ENCODE measurements at regions not wholly inside any gene's neighbourhood (a gene's known extent, or its start where the extent isn't known, plus 50 kb on each side); places are given as distances from the start of the nearest gene placed in this dataset.

DNA sequence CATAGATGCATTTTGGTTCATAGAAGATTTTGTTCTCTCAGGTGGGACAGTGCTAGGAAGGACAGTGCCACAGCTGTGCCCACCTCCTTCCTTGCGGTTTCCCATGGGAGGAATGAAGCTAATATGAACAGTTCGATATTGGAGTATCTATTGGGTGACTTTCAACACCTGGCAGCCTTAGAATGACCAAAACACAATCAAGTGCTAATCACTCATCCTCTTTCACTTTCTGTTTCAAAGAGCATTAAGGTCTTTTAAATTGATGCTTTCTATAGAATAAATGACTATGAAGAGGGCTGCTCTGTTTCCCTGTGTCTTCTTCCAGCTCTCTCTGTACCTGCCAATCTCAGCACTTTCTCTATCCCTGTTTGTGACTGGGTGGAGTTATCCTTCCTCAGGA, 784.0 kb downstream of the MRPL39 start:
- dilution Hi-C loops (cut with HindIII; ENCODE audit: low sequenced_read_pairs, unreplicated experiment) (no loop called here), intact Hi-C loops (cut with micrococcal nuclease) (no loop called here), in situ Hi-C loops (cut with MboI; ENCODE audit: low sequenced_read_pairs) (no loop called here)
- Histone ChIP-seq H4K91ac (ENCODE audit: insufficient read depth, low read depth, low read length) (no peak overlapping the region), H3K4me3 (ENCODE audit: insufficient read depth, low read depth, low read length) (no peak overlapping the region), H4K8ac (ENCODE audit: low read depth in 2 of 2, low read length in 2 of 2) (no peak overlapping the region), H3K14ac (replicated peaks; ENCODE audit: low read depth, low read length) (no peak overlapping the region), H2BK15ac (ENCODE audit: low read depth, low read length) (no peak overlapping the region), H3K9me1 (ENCODE audit: insufficient read depth, low read length) (no peaks in the 10 kb centered on the region), H2AFZ (replicated peaks; ENCODE audit: low read length, poor library complexity) (no peak overlapping the region), H3K4me2 (ENCODE audit: low read depth, low read length) (no peak overlapping the region), H4K20me1 (ENCODE audit: insufficient read depth, low read length) (no peaks in the 10 kb centered on the region), H3K4me1 (ENCODE audit: control insufficient read depth, insufficient read depth, low read length) (no peaks in the 10 kb centered on the region), H3K27ac (ENCODE audit: insufficient read depth, low read length) (no peak overlapping the region), H3K23ac (ENCODE audit: low read depth, low read length) (no peak overlapping the region), H3K56ac (ENCODE audit: extremely low read depth, insufficient read depth, low read length) (no peak overlapping the region), H2BK5ac (ENCODE audit: low read depth, low read length, poor library complexity, severe bottlenecking) (no peak overlapping the region), H2AK5ac (ENCODE audit: low read depth, low read length) (no peak overlapping the region), H3K4ac (ENCODE audit: low read depth, low read length) (no peak overlapping the region), H3K9me3 (ENCODE audit: control insufficient read depth, insufficient read depth, low read length) (no peaks in the 10 kb centered on the region; the same call in 1 of the 2 replicates), H3K36me3 (ENCODE audit: control insufficient read depth, insufficient read depth, low read length) (no peaks in the 10 kb centered on the region), H3K18ac (ENCODE audit: low read depth, low read length) (no peak overlapping the region), H2BK20ac (ENCODE audit: low read depth, low read length) (no peak overlapping the region), H3K9ac (ENCODE audit: low read depth, low read length) (no peak overlapping the region), H3K79me1 (ENCODE audit: low read depth in 1 of 2, low read length in 2 of 2) (no peaks in the 10 kb centered on the region), H2AK9ac (replicated peaks; ENCODE audit: low read depth, low read length, poor library complexity) (no peak overlapping the region), H4K5ac (ENCODE audit: low read depth, low read length) (no peak overlapping the region), H2BK120ac (ENCODE audit: low read depth, low read length) (no peak overlapping the region), H3K27me3 (ENCODE audit: control insufficient read depth, insufficient read depth, low read length) (no peaks in the 10 kb centered on the region)
- ATAC-seq (ENCODE audit: low read depth) (no peak), DNase-seq (no peak)
- no CpG with 5 or more reads among the region's 2 CpGs for WGBS, 2 experiments (ENCODE audit: extremely low coverage in 2 of 2, insufficient read length in 1 of 2)
- TF ChIP-seq, protein P1, sequence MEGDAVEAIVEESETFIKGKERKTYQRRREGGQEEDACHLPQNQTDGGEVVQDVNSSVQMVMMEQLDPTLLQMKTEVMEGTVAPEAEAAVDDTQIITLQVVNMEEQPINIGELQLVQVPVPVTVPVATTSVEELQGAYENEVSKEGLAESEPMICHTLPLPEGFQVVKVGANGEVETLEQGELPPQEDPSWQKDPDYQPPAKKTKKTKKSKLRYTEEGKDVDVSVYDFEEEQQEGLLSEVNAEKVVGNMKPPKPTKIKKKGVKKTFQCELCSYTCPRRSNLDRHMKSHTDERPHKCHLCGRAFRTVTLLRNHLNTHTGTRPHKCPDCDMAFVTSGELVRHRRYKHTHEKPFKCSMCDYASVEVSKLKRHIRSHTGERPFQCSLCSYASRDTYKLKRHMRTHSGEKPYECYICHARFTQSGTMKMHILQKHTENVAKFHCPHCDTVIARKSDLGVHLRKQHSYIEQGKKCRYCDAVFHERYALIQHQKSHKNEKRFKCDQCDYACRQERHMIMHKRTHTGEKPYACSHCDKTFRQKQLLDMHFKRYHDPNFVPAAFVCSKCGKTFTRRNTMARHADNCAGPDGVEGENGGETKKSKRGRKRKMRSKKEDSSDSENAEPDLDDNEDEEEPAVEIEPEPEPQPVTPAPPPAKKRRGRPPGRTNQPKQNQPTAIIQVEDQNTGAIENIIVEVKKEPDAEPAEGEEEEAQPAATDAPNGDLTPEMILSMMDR (conservative IDR thresholded peaks at IDR 0.05; ENCODE audit: low read depth, low read length), result no peak
- TF ChIP-seq SMC3 (IDR thresholded peaks at IDR 0.05; ENCODE audit: low read depth, low read length), result no peak
- no peak for TF ChIP-seq FOS (IDR thresholded peaks at IDR 0.05; ENCODE audit: low read depth, low read length)
- TF ChIP-seq CHD1 (IDR thresholded peaks at IDR 0.05; ENCODE audit: low read depth, low read length), result no peak
- TF ChIP-seq, protein P2, sequence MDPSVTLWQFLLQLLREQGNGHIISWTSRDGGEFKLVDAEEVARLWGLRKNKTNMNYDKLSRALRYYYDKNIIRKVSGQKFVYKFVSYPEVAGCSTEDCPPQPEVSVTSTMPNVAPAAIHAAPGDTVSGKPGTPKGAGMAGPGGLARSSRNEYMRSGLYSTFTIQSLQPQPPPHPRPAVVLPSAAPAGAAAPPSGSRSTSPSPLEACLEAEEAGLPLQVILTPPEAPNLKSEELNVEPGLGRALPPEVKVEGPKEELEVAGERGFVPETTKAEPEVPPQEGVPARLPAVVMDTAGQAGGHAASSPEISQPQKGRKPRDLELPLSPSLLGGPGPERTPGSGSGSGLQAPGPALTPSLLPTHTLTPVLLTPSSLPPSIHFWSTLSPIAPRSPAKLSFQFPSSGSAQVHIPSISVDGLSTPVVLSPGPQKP (IDR thresholded peaks at IDR 0.05; ENCODE audit: borderline replicate concordance, low read depth, low read length), result no peak
- TF ChIP-seq RFX5 (IDR thresholded peaks at IDR 0.05; ENCODE audit: low read depth, low read length), result no peak
- no peak for TF ChIP-seq POLR2A (IDR thresholded peaks at IDR 0.05; ENCODE audit: low read depth, low read length)
- no peak for TF ChIP-seq BHLHE40 (IDR thresholded peaks at IDR 0.05; ENCODE audit: low read depth, low read length)
- TF ChIP-seq RAD21 (IDR thresholded peaks at IDR 0.05; ENCODE audit: low read length), result no peak
- no peak for TF ChIP-seq MAZ (IDR thresholded peaks at IDR 0.05; ENCODE audit: borderline replicate concordance, low read depth, low read length)
- CTCF ChIA-PET, result no interaction called here
- POLR2A ChIA-PET (ENCODE audit: unreplicated experiment), result no interaction called here
- no TSS peak for BruUV-seq (replicated peaks)

Measured in IMR-90 (cell line).